CD14-positive monocyte (primary cell): ENCODE measurements at regions not wholly inside any gene's neighbourhood (a gene's known extent, or its start where the extent isn't known, plus 50 kb on each side); places are given as distances from the start of the nearest gene placed in this dataset.

ENCODE experiments used
- DNase-seq, 3 donors: peaks; one replicate each; pipeline ENCODE4 v3.0.0-alpha.2; 2011 to 2022
- H2AFZ ChIP-seq: 2 replicates; pipeline ENCODE4 v1.6.0; 2012; ENCODE audit warnings: mild to moderate bottlenecking, low read depth, low read length, inconsistent platforms; ENCODE audit not compliant: insufficient read depth, poor library complexity, severe bottlenecking
- H3K27ac ChIP-seq, 2 donors: 1 replicate in 1 of 2; 2 replicates in 1 of 2; pipeline ENCODE4 v1.5.1; 2012 to 2013; ENCODE audit warnings: low read length in 2 of 2, control low read depth in 1 of 2, inconsistent platforms in 1 of 2, low read depth in 1 of 2, mild to moderate bottlenecking in 1 of 2
- H3K27me3 ChIP-seq, 2 donors: one replicate each; pipeline versions ENCODE4 v1.6.0 to v1.6.1; 2011 to 2013; ENCODE audit warnings: low read length in 2 of 2; ENCODE audit not compliant: control insufficient read depth in 2 of 2, insufficient read depth in 2 of 2
- H3K36me3 ChIP-seq, 2 donors: replicated peaks in 1 of 2; 1 replicate in 1 of 2; 2 replicates in 1 of 2; pipeline versions ENCODE4 v1.5.1 to v1.6.1; 2012 to 2013; ENCODE audit warnings: low read length in 2 of 2, control low read depth in 1 of 2, inconsistent platforms in 1 of 2, mild to moderate bottlenecking in 1 of 2; ENCODE audit not compliant: insufficient read depth in 2 of 2, control insufficient read depth in 1 of 2
- H3K4me1 ChIP-seq, 2 donors: 1 replicate in 1 of 2; 2 replicates in 1 of 2; pipeline versions ENCODE4 v1.5.1 to v1.6.1; 2012 to 2013; ENCODE audit warnings: low read length in 2 of 2, control low read depth in 1 of 2, inconsistent platforms in 1 of 2, mild to moderate bottlenecking in 1 of 2, moderate library complexity in 1 of 2; ENCODE audit not compliant: insufficient read depth in 2 of 2, control insufficient read depth in 1 of 2
- H3K4me2 ChIP-seq: replicated peaks from 2 replicates; pipeline ENCODE3; 2012; ENCODE audit warnings: low read length, moderate library complexity, mild to moderate bottlenecking; ENCODE audit not compliant: poor library complexity, severe bottlenecking; ENCODE audit errors: extremely low read depth
- H3K4me3 ChIP-seq, 3 experiments: fragments of 200-600 bp in 1 of 3; sonication (generic) in 1 of 3; replicated peaks in 1 of 3; 1 replicate in 2 of 3; 2 replicates in 1 of 3; pipeline ENCODE4 v1.5.1; 2011 to 2013; ENCODE audit warnings: low read length in 3 of 3, mild to moderate bottlenecking in 3 of 3, control low read depth in 2 of 3, low read depth in 2 of 3, inconsistent platforms in 1 of 3, moderate library complexity in 1 of 3
- H3K79me2 ChIP-seq: 2 replicates; pipeline ENCODE4 v1.6.0; 2012; ENCODE audit warnings: mild to moderate bottlenecking, control low read depth, inconsistent platforms, low read length, moderate library complexity; ENCODE audit not compliant: insufficient read depth
- H3K9ac ChIP-seq: 2 replicates; pipeline ENCODE4 v1.6.0; 2017; ENCODE audit warnings: low read length, mild to moderate bottlenecking; ENCODE audit not compliant: insufficient read depth, poor library complexity, severe bottlenecking
- H3K9me3 ChIP-seq, 2 donors: replicated peaks in 1 of 2; 1 replicate in 1 of 2; 2 replicates in 1 of 2; pipeline versions ENCODE4 v1.5.1 to v1.6.1; 2012 to 2013; ENCODE audit warnings: low read length in 2 of 2, control low read depth in 1 of 2; ENCODE audit not compliant: control insufficient read depth in 1 of 2, insufficient read depth in 1 of 2
- H4K20me1 ChIP-seq: 2 replicates; pipeline ENCODE4 v1.6.0; 2012; ENCODE audit warnings: mild to moderate bottlenecking, low read length, control low read depth, moderate library complexity; ENCODE audit not compliant: insufficient read depth
- H3K27ac Mint-ChIP-seq, 7 donors: one replicate each; pipeline ENCODE4 v1.8.0; 2020; ENCODE audit warnings: mild to moderate bottlenecking in 7 of 7, mixed read lengths in 7 of 7, moderate library complexity in 6 of 7, inconsistent platforms in 2 of 7
- H3K27me3 Mint-ChIP-seq, 3 donors: one replicate each; pipeline ENCODE4 v1.8.0; 2021 to 2022; ENCODE audit warnings: low read depth in 3 of 3, mild to moderate bottlenecking in 3 of 3, mixed read lengths in 3 of 3, moderate library complexity in 3 of 3, inconsistent platforms in 1 of 3
- H3K36me3 Mint-ChIP-seq, 2 donors: one replicate each; pipeline ENCODE4 v1.8.0; 2020; ENCODE audit warnings: mixed read lengths in 2 of 2, inconsistent platforms in 1 of 2, mild to moderate bottlenecking in 1 of 2
- H3K4me1 Mint-ChIP-seq: one replicate; pipeline ENCODE4 v1.8.0; 2020; ENCODE audit warnings: mild to moderate bottlenecking, mixed read lengths
- H3K4me3 Mint-ChIP-seq, 2 donors: one replicate each; pipeline ENCODE4 v1.8.0; 2020; ENCODE audit warnings: mild to moderate bottlenecking in 2 of 2, mixed read lengths in 2 of 2, moderate library complexity in 1 of 2
- H3K9me3 Mint-ChIP-seq, 7 donors: one replicate each; pipeline ENCODE4 v1.8.0; 2020 to 2022; ENCODE audit warnings: mixed read lengths in 7 of 7, mild to moderate bottlenecking in 6 of 7, moderate library complexity in 6 of 7, inconsistent platforms in 2 of 7
- WGBS: methylation state at CpG from one replicate; pipeline ENCODE4 v1.1.5; 2013; ENCODE audit warnings: missing lambda C conversion rate; ENCODE audit not compliant: insufficient coverage; 5-methylcytosine and 5-hydroxymethylcytosine counted together
- intact Hi-C, 2 donors: fragments of 100-400 bp; cut with micrococcal nuclease; formaldehyde crosslinking; loops; one replicate each; pipeline versions ENCODE4 v1.15.0 to v1.15.1; 2023
- TF ChIP-seq, protein P1 (sequence below): fragments of 200-600 bp; IDR thresholded peaks from one replicate; pipeline ENCODE4 v1.8.0; 2022; ENCODE audit warnings: antibody characterized with exemption, mild to moderate bottlenecking

- Histone ChIP-seq H3K4me3 (no peak overlapping the region), H3K9ac (no peak overlapping the region), H4K20me1 (no peaks in the 10 kb centered on the region), H2AFZ (no peak overlapping the region), H3K9me3 (peaks cover 0 to 2% of the 10 kb centered on the region in 2 donors), H3K27ac (no peak overlapping the region), H3K4me1 (peaks cover 0 to 6% of the 10 kb centered on the region in 2 donors), H3K27me3 (no peaks in the 10 kb centered on the region), H3K36me3 (no peaks in the 10 kb centered on the region), H3K4me2 (no peak overlapping the region), H3K79me2 (no peaks in the 10 kb centered on the region)
- H3K4me3 Mint-ChIP-seq = no peak overlapping the region
- TF ChIP-seq, protein P1, sequence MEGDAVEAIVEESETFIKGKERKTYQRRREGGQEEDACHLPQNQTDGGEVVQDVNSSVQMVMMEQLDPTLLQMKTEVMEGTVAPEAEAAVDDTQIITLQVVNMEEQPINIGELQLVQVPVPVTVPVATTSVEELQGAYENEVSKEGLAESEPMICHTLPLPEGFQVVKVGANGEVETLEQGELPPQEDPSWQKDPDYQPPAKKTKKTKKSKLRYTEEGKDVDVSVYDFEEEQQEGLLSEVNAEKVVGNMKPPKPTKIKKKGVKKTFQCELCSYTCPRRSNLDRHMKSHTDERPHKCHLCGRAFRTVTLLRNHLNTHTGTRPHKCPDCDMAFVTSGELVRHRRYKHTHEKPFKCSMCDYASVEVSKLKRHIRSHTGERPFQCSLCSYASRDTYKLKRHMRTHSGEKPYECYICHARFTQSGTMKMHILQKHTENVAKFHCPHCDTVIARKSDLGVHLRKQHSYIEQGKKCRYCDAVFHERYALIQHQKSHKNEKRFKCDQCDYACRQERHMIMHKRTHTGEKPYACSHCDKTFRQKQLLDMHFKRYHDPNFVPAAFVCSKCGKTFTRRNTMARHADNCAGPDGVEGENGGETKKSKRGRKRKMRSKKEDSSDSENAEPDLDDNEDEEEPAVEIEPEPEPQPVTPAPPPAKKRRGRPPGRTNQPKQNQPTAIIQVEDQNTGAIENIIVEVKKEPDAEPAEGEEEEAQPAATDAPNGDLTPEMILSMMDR = no peak
- H3K27ac Mint-ChIP-seq = no peak overlapping the region
- no peak for DNase-seq
- intact Hi-C loops = no loop called here
- no CpG with 5 or more reads among the region's 2 CpGs for WGBS
- H3K36me3 Mint-ChIP-seq = no peaks in the 10 kb centered on the region
- H3K4me1 Mint-ChIP-seq = peaks cover 4% of the 10 kb centered on the region
- H3K27me3 Mint-ChIP-seq = no peaks in the 10 kb centered on the region
- peaks cover 5 to 17% (median 9%) of the 10 kb centered on the region in 7 donors for H3K9me3 Mint-ChIP-seq
Observed at GRCh38 chr12:92492995-92493394, 209.8 kb upstream of the PLEKHG7 start.

DNA sequence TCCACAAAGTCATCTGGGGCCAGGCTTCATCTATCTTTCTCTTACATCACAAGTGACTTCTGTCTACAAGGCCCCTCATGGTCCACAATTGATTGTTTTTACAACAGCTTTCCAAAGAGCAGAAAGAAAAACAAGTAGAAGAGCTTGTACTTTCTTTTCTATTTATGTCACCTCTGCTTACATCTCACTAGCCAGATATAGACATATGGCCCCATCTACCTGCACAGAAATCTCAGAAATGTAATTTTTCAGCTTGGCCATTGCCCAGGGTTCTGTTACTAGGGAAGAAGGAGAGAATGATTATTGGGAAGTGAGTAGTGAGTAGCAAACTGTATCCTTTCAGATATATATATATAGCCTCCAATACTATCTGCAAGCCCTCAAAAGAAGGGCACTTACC lies 210.5 kb upstream of the PLEKHG7 start:
- H3K27me3 Mint-ChIP-seq = no peaks in the 10 kb centered on the region
- Histone ChIP-seq H3K36me3 (no peaks in the 10 kb centered on the region), H3K4me3 (no peak overlapping the region), H3K4me2 (no peak overlapping the region), H3K9me3 (peaks cover 0 to 2% of the 10 kb centered on the region in 2 donors), H3K27me3 (no peaks in the 10 kb centered on the region), H3K79me2 (no peaks in the 10 kb centered on the region), H2AFZ (no peak overlapping the region), H3K27ac (no peak overlapping the region), H3K9ac (no peak overlapping the region), H3K4me1 (peaks cover 0 to 6% of the 10 kb centered on the region in 2 donors), H4K20me1 (no peaks in the 10 kb centered on the region)
- H3K4me3 Mint-ChIP-seq = no peak overlapping the region
- TF ChIP-seq, protein P1 = no peak
- intact Hi-C loops = no loop called here
- H3K36me3 Mint-ChIP-seq = no peaks in the 10 kb centered on the region
- peaks cover 5 to 17% (median 9%) of the 10 kb centered on the region in 7 donors for H3K9me3 Mint-ChIP-seq
- DNase-seq = no peak
- peaks cover 4% of the 10 kb centered on the region for H3K4me1 Mint-ChIP-seq
- H3K27ac Mint-ChIP-seq = no peak overlapping the region
